H9 (cell line): ENCODE measurements at regions not wholly inside any gene's neighbourhood (a gene's known extent, or its start where the extent isn't known, plus 50 kb on each side); places are given as distances from the start of the nearest gene placed in this dataset.

ENCODE experiments used
- DNase-seq: peaks from one replicate; pipeline ENCODE4 v3.0.0-alpha.2; 2017
- H2AFZ ChIP-seq: one replicate; pipeline ENCODE4 v1.6.1; 2013; ENCODE audit warnings: mild to moderate bottlenecking, low read length, control low read depth, moderate library complexity
- H2AK5ac ChIP-seq: 2 replicates; pipeline ENCODE4 v1.6.1; 2013; ENCODE audit warnings: low read length, control low read depth, mixed read lengths; ENCODE audit not compliant: insufficient read length
- H2BK120ac ChIP-seq: one replicate; pipeline ENCODE4 v1.6.1; 2013; ENCODE audit warnings: low read depth, mild to moderate bottlenecking, low read length, control low read depth, inconsistent platforms; ENCODE audit not compliant: poor library complexity, severe bottlenecking
- H2BK12ac ChIP-seq: 2 replicates; pipeline ENCODE4 v1.6.1; 2013; ENCODE audit warnings: low read length, control low read depth, mixed read lengths, low read depth; ENCODE audit not compliant: insufficient read length
- H2BK15ac ChIP-seq: 2 replicates; pipeline ENCODE4 v1.6.1; 2013; ENCODE audit warnings: low read depth, low read length, control low read depth
- H2BK20ac ChIP-seq: one replicate; pipeline ENCODE4 v1.6.1; 2013; ENCODE audit warnings: low read depth, mild to moderate bottlenecking, low read length, control low read depth, inconsistent platforms; ENCODE audit not compliant: poor library complexity, severe bottlenecking
- H2BK5ac ChIP-seq: 2 replicates; pipeline ENCODE4 v1.6.1; 2013; ENCODE audit warnings: low read length, control low read depth, mixed read lengths; ENCODE audit not compliant: insufficient read length
- H3K14ac ChIP-seq: 2 replicates; pipeline ENCODE4 v1.6.1; 2013; ENCODE audit warnings: low read length, control low read depth; ENCODE audit not compliant: insufficient read depth
- H3K18ac ChIP-seq: 2 replicates; pipeline ENCODE4 v1.6.1; 2013; ENCODE audit warnings: low read depth, mild to moderate bottlenecking, mixed read lengths, low read length, control low read depth; ENCODE audit not compliant: insufficient read length
- H3K23ac ChIP-seq: 2 replicates; pipeline ENCODE4 v1.6.1; 2013; ENCODE audit warnings: low read length, control low read depth, mixed read lengths, low read depth; ENCODE audit not compliant: insufficient read length
- H3K23me2 ChIP-seq: 2 replicates; pipeline ENCODE4 v1.6.1; 2013; ENCODE audit warnings: low read depth, mild to moderate bottlenecking, mixed read lengths, low read length, control low read depth; ENCODE audit not compliant: insufficient read length, poor library complexity, severe bottlenecking
- H3K27ac ChIP-seq: 2 replicates; pipeline ENCODE4 v1.5.1; 2013; ENCODE audit warnings: low read length, control low read depth, mixed read lengths, low read depth; ENCODE audit not compliant: insufficient read length
- H3K27me3 ChIP-seq: 2 replicates; pipeline ENCODE4 v1.6.1; 2013; ENCODE audit warnings: low read length, control low read depth, inconsistent platforms; ENCODE audit not compliant: insufficient read depth
- H3K4ac ChIP-seq: 2 replicates; pipeline ENCODE4 v1.6.1; 2013; ENCODE audit warnings: low read depth, mild to moderate bottlenecking, control low read depth, inconsistent platforms, low read length, moderate library complexity
- H3K4me1 ChIP-seq: 2 replicates; pipeline ENCODE4 v1.6.1; 2013; ENCODE audit warnings: low read length, control low read depth, inconsistent platforms; ENCODE audit not compliant: insufficient read depth
- H3K4me2 ChIP-seq: 2 replicates; pipeline ENCODE4 v1.6.1; 2013; ENCODE audit warnings: low read length, control low read depth, mixed read lengths; ENCODE audit not compliant: insufficient read length, insufficient read depth
- H3K56ac ChIP-seq: 2 replicates; pipeline ENCODE4 v1.6.1; 2013; ENCODE audit warnings: low read depth, mild to moderate bottlenecking, mixed read lengths, low read length, control low read depth; ENCODE audit not compliant: insufficient read length
- H3K79me1 ChIP-seq: 2 replicates; pipeline ENCODE4 v1.6.1; 2013; ENCODE audit warnings: low read depth, mild to moderate bottlenecking, moderate library complexity, low read length, control low read depth, inconsistent platforms; ENCODE audit not compliant: insufficient read depth, poor library complexity, severe bottlenecking
- H3K79me2 ChIP-seq: 2 replicates; pipeline ENCODE4 v1.6.1; 2013; ENCODE audit warnings: low read length, control low read depth, inconsistent platforms; ENCODE audit not compliant: insufficient read depth
- H3K9ac ChIP-seq: 2 replicates; pipeline ENCODE4 v1.6.1; 2013; ENCODE audit warnings: low read length, control low read depth, mixed read lengths; ENCODE audit not compliant: insufficient read length; ENCODE audit errors: extremely low read depth
- H3K9me3 ChIP-seq: one replicate; pipeline ENCODE4 v1.6.1; 2013; ENCODE audit warnings: low read depth, low read length, inconsistent platforms; ENCODE audit not compliant: control insufficient read depth
- H3T11ph ChIP-seq: one replicate; pipeline ENCODE4 v1.6.1; 2013; ENCODE audit warnings: mild to moderate bottlenecking, low read length, control low read depth, inconsistent platforms
- H4K20me1 ChIP-seq: one replicate; pipeline ENCODE4 v1.6.1; 2013; ENCODE audit not compliant: control insufficient read depth, insufficient read length, insufficient read depth
- H4K5ac ChIP-seq: 2 replicates; pipeline ENCODE4 v1.6.1; 2013; ENCODE audit warnings: low read depth, mild to moderate bottlenecking, mixed read lengths, low read length, control low read depth; ENCODE audit not compliant: insufficient read length
- H4K8ac ChIP-seq: replicated peaks from 2 replicates; pipeline ENCODE4 v1.6.1; 2013; ENCODE audit warnings: low read length, control low read depth, mixed read lengths, low read depth; ENCODE audit not compliant: insufficient read length
- H4K91ac ChIP-seq: 2 replicates; pipeline ENCODE4 v1.6.1; 2013; ENCODE audit warnings: low read depth, mild to moderate bottlenecking, moderate library complexity, mixed read lengths, low read length, control low read depth; ENCODE audit not compliant: insufficient read length
- H3K27ac Mint-ChIP-seq, 3 experiments: 2 replicates in 2 of 3; 3 replicates in 1 of 3; pipeline ENCODE4 v1.8.0; 2020 to 2021; ENCODE audit warnings: mixed read lengths in 3 of 3, mild to moderate bottlenecking in 1 of 3, moderate library complexity in 1 of 3
- H3K27me3 Mint-ChIP-seq: 2 replicates; pipeline ENCODE4 v1.8.0; 2021; ENCODE audit warnings: low read depth, mild to moderate bottlenecking, moderate library complexity, mixed read lengths
- H3K36me3 Mint-ChIP-seq, 3 experiments: 2 replicates in 2 of 3; 3 replicates in 1 of 3; pipeline ENCODE4 v1.8.0; 2020 to 2021; ENCODE audit warnings: low read depth in 3 of 3, mixed read lengths in 3 of 3; ENCODE audit not compliant: insufficient read depth in 1 of 3
- H3K4me1 Mint-ChIP-seq, 2 experiments: 2 replicates each; pipeline ENCODE4 v1.8.0; 2020; ENCODE audit warnings: mixed read lengths in 2 of 2
- H3K4me3 Mint-ChIP-seq, 2 experiments: 2 replicates in 1 of 2; 3 replicates in 1 of 2; pipeline ENCODE4 v1.8.0; 2020 to 2021; ENCODE audit warnings: mild to moderate bottlenecking in 2 of 2, mixed read lengths in 2 of 2, moderate library complexity in 1 of 2
- H3K9me3 Mint-ChIP-seq, 2 experiments: 2 replicates in 1 of 2; 3 replicates in 1 of 2; pipeline ENCODE4 v1.8.0; 2020; ENCODE audit warnings: mild to moderate bottlenecking in 2 of 2, mixed read lengths in 2 of 2, moderate library complexity in 1 of 2
- WGBS: extraction: QIAGEN DNeasy Blood & Tissue Kit; methylation state at CpG from one replicate; pipeline ENCODE4 v1.1.7; 2013; ENCODE audit warnings: missing lambda C conversion rate, low lambda C conversion rate, mixed read lengths; ENCODE audit not compliant: insufficient read length; ENCODE audit errors: extremely low coverage; 5-methylcytosine and 5-hydroxymethylcytosine counted together
- TF ChIP-seq, protein P1 (sequence below): fragments of 200-600 bp; sonication (generic); conservative IDR thresholded peaks from 3 replicates; pipeline ENCODE4 v1.8.0; 2021; ENCODE audit warnings: antibody characterized with exemption, mild to moderate bottlenecking

GRCh38 chr6:53999088-53999755, 112.0 kb upstream of the MLIP start:
- no peak overlapping the region for H2AFZ ChIP-seq
- Mint-ChIP-seq H3K27ac (no peak overlapping the region), H3K36me3 (no peaks in the 10 kb centered on the region), H3K27me3 (no peaks in the 10 kb centered on the region), H3K4me1 (peaks cover 6 to 11% of the 10 kb centered on the region in 2 experiments), H3K4me3 (no peak overlapping the region), H3K9me3 (no peaks in the 10 kb centered on the region)
- H3K79me2 ChIP-seq: no peaks in the 10 kb centered on the region
- H3K23ac ChIP-seq: no peak overlapping the region
- H2BK15ac ChIP-seq: no peak overlapping the region
- H3K27me3 ChIP-seq: no peaks in the 10 kb centered on the region
- no peaks in the 10 kb centered on the region for H3K4me1 ChIP-seq
- H3K4ac ChIP-seq: no peak overlapping the region
- no peak overlapping the region for H2BK120ac ChIP-seq
- no peak overlapping the region for H2BK5ac ChIP-seq
- no peaks in the 10 kb centered on the region for H3K9me3 ChIP-seq
- H3K9ac ChIP-seq: no peak overlapping the region
- no peaks in the 10 kb centered on the region for H3K23me2 ChIP-seq
- H3K79me1 ChIP-seq: no peaks in the 10 kb centered on the region
- no peak overlapping the region for H3K56ac ChIP-seq
- H3K14ac ChIP-seq: no peak overlapping the region
- no peak overlapping the region for H4K91ac ChIP-seq
- no peak overlapping the region for H3K18ac ChIP-seq
- H4K8ac ChIP-seq: no peak overlapping the region
- no peak for DNase-seq
- WGBS: no CpG with 5 or more reads among the region's 8 CpGs
- H2BK12ac ChIP-seq: no peak overlapping the region
- no peak overlapping the region for H2BK20ac ChIP-seq
- no peaks in the 10 kb centered on the region for H4K20me1 ChIP-seq
- TF ChIP-seq, protein P1, sequence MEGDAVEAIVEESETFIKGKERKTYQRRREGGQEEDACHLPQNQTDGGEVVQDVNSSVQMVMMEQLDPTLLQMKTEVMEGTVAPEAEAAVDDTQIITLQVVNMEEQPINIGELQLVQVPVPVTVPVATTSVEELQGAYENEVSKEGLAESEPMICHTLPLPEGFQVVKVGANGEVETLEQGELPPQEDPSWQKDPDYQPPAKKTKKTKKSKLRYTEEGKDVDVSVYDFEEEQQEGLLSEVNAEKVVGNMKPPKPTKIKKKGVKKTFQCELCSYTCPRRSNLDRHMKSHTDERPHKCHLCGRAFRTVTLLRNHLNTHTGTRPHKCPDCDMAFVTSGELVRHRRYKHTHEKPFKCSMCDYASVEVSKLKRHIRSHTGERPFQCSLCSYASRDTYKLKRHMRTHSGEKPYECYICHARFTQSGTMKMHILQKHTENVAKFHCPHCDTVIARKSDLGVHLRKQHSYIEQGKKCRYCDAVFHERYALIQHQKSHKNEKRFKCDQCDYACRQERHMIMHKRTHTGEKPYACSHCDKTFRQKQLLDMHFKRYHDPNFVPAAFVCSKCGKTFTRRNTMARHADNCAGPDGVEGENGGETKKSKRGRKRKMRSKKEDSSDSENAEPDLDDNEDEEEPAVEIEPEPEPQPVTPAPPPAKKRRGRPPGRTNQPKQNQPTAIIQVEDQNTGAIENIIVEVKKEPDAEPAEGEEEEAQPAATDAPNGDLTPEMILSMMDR: no peak
- no peak overlapping the region for H2AK5ac ChIP-seq
- H4K5ac ChIP-seq: no peak overlapping the region
- H3K27ac ChIP-seq: no peak overlapping the region
- no peak overlapping the region for H3T11ph ChIP-seq
- H3K4me2 ChIP-seq: no peak overlapping the region
